ENCODE measurements at regions not wholly inside any gene's neighbourhood (a gene's known extent, or its start where the extent isn't known, plus 50 kb on each side); places are given as distances from the start of the nearest gene placed in this dataset.

- DNase-seq: no peak
Measured at GRCh38 chr6:9564021-9564420, 850.9 kb downstream of the TFAP2A start.

- DNase-seq: no peak
Measured at GRCh38 chr6:9563568-9563967, 851.3 kb downstream of the TFAP2A start.

GRCh38 chr6:9554806-9555205, 860.1 kb downstream of the TFAP2A start:
- no peak for DNase-seq

- no peak for DNase-seq
Measured at GRCh38 chr6:9554323-9554722, 860.6 kb downstream of the TFAP2A start.

- no peak for DNase-seq
Measured at GRCh38 chr6:9553002-9553401, 861.9 kb downstream of the TFAP2A start.

- DNase-seq: no peak
Measured at GRCh38 chr6:9543649-9544048, 871.2 kb downstream of the TFAP2A start.

GRCh38 chr6:9540534-9541126, 874.2 kb downstream of the TFAP2A start:
- DNase-seq: peak; percentile 58

DNA sequence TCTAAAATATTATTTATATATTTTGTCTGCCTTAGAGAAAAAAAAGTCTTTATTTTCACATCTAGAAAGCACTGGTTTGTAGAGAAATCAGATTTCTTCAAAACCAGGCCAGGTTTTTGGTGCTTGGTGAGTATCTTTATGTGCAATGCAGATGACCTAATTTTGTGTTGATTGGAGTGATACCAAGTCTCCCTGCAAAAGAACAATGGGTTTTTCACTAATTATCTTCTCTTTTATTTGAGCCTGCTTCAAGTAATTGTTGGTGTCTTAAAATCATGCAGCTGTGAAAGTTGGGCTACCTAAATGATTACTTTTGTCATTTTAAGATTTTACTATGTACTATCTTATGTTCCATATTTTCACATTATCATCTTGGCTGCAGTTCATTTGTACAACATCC, 874.7 kb downstream of the TFAP2A start:
- DNase-seq: no peak

GRCh38 chr6:9539231-9539755, 875.6 kb downstream of the TFAP2A start:
- DNase-seq: no peak

DNA sequence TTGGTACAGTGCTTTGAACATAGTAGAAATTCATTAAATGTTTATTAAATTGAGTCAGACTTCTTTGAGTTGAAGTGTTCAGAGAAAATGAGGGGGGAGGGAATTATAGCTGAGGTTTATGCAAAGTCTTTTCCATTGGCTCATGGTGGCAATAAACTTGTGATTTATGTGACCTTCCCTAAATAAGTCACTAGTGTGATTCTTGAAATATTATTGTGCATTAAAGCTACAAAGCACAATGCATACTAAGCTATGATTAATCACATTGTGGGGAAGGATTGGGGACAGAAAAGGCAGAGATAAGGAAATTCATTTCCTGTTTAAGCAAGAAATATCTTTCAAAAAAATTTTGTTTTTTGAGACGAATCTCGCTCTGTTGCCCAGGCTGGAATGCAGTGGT, 877.5 kb downstream of the TFAP2A start:
- DNase-seq: no peak

DNA sequence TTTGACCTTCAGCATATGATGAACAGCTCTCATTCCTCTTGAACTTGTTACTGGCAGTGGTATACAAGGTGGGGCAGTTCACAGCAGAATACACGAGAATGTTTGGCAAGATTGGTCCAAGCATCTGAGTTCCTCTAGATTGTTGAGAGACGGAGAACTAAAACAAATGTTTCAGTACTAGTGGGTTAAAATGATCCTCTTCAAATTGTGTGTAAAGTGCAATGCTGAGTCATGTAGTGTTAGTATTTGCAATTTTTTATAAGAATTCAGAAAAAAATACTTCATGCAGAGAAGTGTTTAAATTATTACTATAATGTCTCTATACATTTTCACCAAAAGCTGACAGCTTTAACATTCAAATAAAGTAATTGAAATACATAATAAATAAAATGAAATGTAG, 879.8 kb downstream of the TFAP2A start:
- DNase-seq: no peak

DNA sequence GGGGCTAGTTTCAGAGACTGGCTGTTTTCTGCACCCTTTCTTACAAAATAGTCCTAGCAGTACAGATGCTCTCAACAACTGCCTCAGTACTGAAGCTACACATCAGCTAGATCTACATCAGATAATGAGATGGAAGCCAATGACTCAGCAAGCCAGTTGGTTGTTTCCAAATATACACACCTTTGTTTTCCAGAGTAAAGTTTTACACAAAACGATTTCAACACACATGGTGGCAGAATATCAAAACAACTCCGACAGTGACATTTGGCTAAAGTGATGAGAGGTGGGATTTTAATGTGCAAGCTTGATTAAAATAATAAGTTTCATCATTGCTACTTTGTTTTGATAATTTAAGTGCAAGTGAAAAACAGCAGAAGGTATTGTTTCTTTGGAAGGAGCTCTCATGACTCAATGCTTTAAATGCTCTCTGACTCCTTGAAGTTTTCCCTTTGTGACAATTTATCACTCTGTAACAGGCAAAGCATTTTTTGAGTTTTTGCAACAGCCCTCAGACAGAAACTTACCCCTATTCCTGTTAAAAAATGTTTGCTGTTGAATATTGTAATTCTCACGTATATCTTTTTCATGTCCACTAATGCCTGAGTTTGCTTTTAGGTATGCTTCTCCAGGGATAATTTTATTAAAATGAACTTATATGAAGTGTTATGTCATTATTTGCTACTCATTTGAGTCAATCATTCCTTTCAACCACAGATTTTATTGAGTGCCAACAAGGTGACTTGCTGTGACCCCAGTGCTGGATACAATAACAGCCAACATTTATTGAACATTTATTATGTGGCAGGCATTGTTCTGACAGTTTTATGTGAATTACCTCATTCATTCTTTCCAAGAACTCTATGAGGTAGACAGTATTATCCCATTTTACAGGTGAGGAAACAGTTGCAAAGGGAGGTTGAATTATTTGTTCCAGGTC, 882.0 kb downstream of the TFAP2A start:
- no peak for DNase-seq

- no peak for DNase-seq
Measured at GRCh38 chr6:9527679-9528286, 887.1 kb downstream of the TFAP2A start.

- DNase-seq: no peak
Measured at GRCh38 chr6:9523462-9523861, 891.4 kb downstream of the TFAP2A start.

DNA sequence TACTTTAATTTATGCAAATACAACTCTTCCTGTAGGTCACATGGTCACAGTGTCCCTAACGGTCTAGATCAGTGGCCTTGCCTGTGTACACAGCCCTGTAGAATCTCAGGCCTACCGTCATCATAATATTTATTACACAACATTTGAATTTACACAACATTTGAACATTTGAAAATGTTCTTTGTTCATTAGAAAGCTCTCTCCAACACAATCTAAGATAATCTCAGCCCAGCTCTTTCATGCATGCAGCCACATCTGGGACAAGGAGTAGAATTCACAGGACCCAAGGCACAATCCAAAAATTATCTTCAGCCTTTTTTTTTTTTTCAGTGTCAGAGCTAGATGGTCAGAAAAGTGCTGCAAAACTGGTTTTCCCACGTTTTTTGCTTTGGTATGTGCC, 892.8 kb downstream of the TFAP2A start:
- no peak for DNase-seq

DNA sequence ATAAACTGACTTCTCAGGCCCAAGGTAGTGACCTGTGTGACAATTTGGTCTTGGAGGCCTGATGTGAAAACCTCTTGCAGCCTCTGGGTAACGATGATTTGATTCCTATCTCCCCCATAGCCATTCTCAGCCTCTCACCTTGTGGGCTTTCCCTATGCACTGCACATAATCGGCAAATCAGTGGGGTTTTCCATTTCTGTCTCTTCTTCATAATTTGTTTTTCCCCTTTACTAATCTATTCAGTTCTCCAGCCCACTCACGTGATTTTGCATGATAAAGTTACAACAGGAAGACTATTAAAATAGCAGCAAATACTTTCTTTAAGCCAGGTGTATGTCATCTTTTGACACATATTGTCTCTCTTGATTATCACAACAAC, 893.7 kb downstream of the TFAP2A start:
- no peak for DNase-seq

GRCh38 chr6:9520417-9521151, 894.3 kb downstream of the TFAP2A start:
- DNase-seq: no peak

- no peak for DNase-seq
Measured at GRCh38 chr6:9518431-9518830, 896.4 kb downstream of the TFAP2A start.

- no peak for DNase-seq
Measured at GRCh38 chr6:9517806-9518205, 897.1 kb downstream of the TFAP2A start.

- no peak for DNase-seq
Measured at GRCh38 chr6:9515633-9516606, 899.0 kb downstream of the TFAP2A start.

GRCh38 chr6:9514146-9514545, 900.7 kb downstream of the TFAP2A start:
- no peak for DNase-seq

- DNase-seq: no peak
Measured at GRCh38 chr6:9511157-9511556, 903.7 kb downstream of the TFAP2A start.
